Colonic mucosa (tissue), 4 donors: ENCODE measurements at regions not wholly inside any gene's neighbourhood (a gene's known extent, or its start where the extent isn't known, plus 50 kb on each side); places are given as distances from the start of the nearest gene placed in this dataset.

ENCODE experiments used
- DNase-seq: peaks from one replicate; pipeline ENCODE4 v3.0.0-alpha.2; 2020
- H3K27ac ChIP-seq: fragments of 200-600 bp; one replicate; pipeline ENCODE4 v1.8.0; 2021
- H3K27me3 ChIP-seq: fragments of 200-600 bp; one replicate; pipeline ENCODE4 v1.8.0; 2021
- H3K36me3 ChIP-seq: fragments of 200-600 bp; one replicate; pipeline ENCODE4 v1.8.0; 2021
- H3K4me1 ChIP-seq: fragments of 200-600 bp; one replicate; pipeline ENCODE4 v1.8.0; 2021; ENCODE audit warnings: mild to moderate bottlenecking
- H3K4me3 ChIP-seq: fragments of 200-600 bp; one replicate; pipeline ENCODE4 v1.8.0; 2021
- H3K9ac ChIP-seq, 2 donors: one replicate each; pipeline ENCODE4 v1.7.0; 2013; ENCODE audit warnings: control low read depth in 2 of 2, low read depth in 2 of 2, low read length in 2 of 2
- H3K9me3 ChIP-seq: fragments of 200-600 bp; one replicate; pipeline ENCODE4 v1.8.0; 2021
- intact Hi-C: fragments of 100-400 bp; cut with DNase I; formaldehyde crosslinking; loops from one replicate; pipeline ENCODE4 v1.14.1; 2022
- TF ChIP-seq, protein P1 (sequence below): fragments of 200-600 bp; IDR thresholded peaks from one replicate; pipeline ENCODE4 v1.8.0; 2022; ENCODE audit warnings: antibody characterized with exemption, mild to moderate bottlenecking
- donor health status: healthy.
- donor health status: DM: no; HTN: no; CAD: no.
- donor health status: DM: no; HTN: no; CAD: no.

DNA sequence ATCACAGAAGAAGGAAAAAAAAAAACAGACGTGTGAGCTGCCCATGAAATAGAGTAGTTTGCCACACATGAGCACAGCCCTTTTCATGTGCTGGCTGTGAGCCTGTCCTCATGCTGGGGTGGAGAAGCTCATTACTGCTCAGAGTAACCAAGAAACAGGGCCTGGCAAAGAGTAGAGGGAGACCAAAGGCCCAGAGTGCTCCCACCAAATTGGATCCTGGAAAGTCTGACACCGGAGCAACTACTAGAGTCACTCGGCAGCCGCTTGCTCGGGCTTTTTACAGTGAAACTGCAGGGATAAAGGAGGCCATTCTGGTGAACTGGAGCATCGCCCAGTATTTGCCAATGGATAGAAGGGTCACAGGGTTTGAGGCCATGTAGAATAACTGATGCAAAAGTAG, 64.4 kb upstream of the BARHL2 start:
- H3K27me3 ChIP-seq: no peaks in the 10 kb centered on the region
- DNase-seq: no peak
- H3K27ac ChIP-seq: no peak overlapping the region
- H3K4me1 ChIP-seq: no peaks in the 10 kb centered on the region
- no peak overlapping the region for H3K9ac ChIP-seq
- H3K4me3 ChIP-seq: no peak overlapping the region
- TF ChIP-seq, protein P1, sequence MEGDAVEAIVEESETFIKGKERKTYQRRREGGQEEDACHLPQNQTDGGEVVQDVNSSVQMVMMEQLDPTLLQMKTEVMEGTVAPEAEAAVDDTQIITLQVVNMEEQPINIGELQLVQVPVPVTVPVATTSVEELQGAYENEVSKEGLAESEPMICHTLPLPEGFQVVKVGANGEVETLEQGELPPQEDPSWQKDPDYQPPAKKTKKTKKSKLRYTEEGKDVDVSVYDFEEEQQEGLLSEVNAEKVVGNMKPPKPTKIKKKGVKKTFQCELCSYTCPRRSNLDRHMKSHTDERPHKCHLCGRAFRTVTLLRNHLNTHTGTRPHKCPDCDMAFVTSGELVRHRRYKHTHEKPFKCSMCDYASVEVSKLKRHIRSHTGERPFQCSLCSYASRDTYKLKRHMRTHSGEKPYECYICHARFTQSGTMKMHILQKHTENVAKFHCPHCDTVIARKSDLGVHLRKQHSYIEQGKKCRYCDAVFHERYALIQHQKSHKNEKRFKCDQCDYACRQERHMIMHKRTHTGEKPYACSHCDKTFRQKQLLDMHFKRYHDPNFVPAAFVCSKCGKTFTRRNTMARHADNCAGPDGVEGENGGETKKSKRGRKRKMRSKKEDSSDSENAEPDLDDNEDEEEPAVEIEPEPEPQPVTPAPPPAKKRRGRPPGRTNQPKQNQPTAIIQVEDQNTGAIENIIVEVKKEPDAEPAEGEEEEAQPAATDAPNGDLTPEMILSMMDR: no peak
- intact Hi-C loops: no loop called here
- H3K9me3 ChIP-seq: no peaks in the 10 kb centered on the region
- H3K36me3 ChIP-seq: no peaks in the 10 kb centered on the region

DNA sequence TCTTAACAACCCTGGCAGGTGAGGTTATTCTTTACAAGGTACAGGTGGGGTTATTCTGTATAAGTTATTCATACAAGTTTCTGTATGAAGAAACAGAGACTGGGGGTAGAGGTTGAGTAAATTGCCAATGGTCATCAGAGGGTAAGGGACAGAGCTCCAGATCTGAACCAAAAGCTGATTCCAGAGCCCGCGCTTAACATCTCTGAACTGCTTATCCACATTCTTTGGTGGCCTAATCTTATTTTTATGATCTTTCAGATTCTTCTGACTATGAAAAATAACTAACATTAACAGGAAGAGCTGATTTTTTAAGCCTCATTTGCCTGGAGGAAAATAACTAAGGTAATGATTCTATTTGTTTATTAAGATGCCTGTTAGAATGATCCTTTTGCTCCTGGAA, 63.9 kb upstream of the BARHL2 start:
- TF ChIP-seq, protein P1: no peak
- no peak for DNase-seq
- Histone ChIP-seq H3K27me3 (no peaks in the 10 kb centered on the region), H3K9ac (no peak overlapping the region), H3K4me1 (no peaks in the 10 kb centered on the region), H3K4me3 (no peak overlapping the region), H3K27ac (no peak overlapping the region), H3K36me3 (no peaks in the 10 kb centered on the region), H3K9me3 (no peaks in the 10 kb centered on the region)
- intact Hi-C loops: no loop called here

DNA sequence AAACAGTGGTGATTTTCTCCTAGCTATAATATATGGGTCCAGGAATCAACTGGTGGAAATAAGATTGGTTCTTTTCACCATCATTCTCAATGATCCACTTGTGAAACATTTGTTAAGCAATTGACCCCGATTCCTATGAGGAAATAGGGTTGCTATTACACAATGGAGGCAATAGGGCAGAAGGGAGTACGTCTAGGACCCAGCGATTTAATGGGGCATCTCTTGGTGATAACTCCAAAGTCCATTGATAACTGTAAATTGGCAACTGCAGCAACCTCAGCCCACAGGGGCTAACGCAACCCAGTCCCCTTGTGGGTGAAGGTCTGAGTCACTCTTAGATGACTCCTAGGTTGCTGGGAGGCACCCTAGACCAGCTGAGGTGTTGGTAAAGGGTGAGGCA, 62.5 kb upstream of the BARHL2 start:
- H3K4me1 ChIP-seq: no peaks in the 10 kb centered on the region
- intact Hi-C loops: no loop called here
- H3K36me3 ChIP-seq: no peaks in the 10 kb centered on the region
- no peak for DNase-seq
- H3K9ac ChIP-seq: no peak overlapping the region
- no peaks in the 10 kb centered on the region for H3K27me3 ChIP-seq
- no peak overlapping the region for H3K27ac ChIP-seq
- H3K9me3 ChIP-seq: no peaks in the 10 kb centered on the region
- TF ChIP-seq, protein P1: no peak
- no peak overlapping the region for H3K4me3 ChIP-seq

DNA sequence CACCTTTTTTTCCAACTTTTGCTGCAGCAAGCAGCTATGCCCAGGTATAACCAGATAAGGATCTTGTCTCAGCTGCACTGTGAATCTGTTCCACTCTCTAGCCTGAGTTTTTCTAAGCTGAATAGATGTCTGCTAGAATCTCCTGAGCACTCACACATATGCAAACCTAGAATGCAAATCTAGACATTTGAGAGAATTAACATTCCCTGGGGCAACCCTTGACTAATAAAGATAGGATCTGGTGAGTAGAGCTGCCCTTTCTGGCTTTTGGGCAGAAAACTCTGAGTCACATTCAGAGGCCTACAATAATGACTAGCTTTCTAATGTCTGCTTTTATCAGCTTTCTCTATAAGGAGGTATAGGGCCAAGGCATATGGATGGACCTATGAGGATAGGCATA, 61.4 kb upstream of the BARHL2 start:
- Histone ChIP-seq H3K27ac (no peak overlapping the region), H3K36me3 (no peaks in the 10 kb centered on the region), H3K9ac (no peak overlapping the region), H3K4me1 (no peaks in the 10 kb centered on the region), H3K9me3 (no peaks in the 10 kb centered on the region), H3K27me3 (no peaks in the 10 kb centered on the region), H3K4me3 (no peak overlapping the region)
- TF ChIP-seq, protein P1: no peak
- intact Hi-C loops: no loop called here
- DNase-seq: no peak

DNA sequence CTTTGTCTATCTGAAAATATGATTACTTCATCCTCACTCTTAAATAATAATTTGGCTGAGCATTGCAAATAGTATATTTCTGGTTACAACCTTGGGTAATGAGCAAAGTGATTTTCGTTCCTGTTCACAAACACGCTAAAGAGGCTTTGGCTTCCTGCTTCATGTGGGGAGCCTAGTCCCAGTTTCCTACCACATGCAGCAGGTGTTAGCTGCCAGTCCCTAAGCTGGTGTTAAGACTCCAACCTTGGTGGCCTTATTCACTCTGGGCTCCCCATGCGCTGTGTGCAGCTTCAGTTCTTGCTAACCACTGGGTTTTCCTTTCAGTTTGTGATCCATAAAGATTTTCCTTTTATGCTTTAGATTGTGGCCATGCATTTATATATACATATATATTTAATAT, 56.7 kb upstream of the BARHL2 start:
- no peaks in the 10 kb centered on the region for H3K4me1 ChIP-seq
- H3K4me3 ChIP-seq: no peak overlapping the region
- no peaks in the 10 kb centered on the region for H3K27me3 ChIP-seq
- no peaks in the 10 kb centered on the region for H3K9me3 ChIP-seq
- no peak overlapping the region for H3K27ac ChIP-seq
- intact Hi-C loops: no loop called here
- H3K9ac ChIP-seq: no peak overlapping the region
- TF ChIP-seq, protein P1: no peak
- DNase-seq: no peak
- H3K36me3 ChIP-seq: no peaks in the 10 kb centered on the region

DNA sequence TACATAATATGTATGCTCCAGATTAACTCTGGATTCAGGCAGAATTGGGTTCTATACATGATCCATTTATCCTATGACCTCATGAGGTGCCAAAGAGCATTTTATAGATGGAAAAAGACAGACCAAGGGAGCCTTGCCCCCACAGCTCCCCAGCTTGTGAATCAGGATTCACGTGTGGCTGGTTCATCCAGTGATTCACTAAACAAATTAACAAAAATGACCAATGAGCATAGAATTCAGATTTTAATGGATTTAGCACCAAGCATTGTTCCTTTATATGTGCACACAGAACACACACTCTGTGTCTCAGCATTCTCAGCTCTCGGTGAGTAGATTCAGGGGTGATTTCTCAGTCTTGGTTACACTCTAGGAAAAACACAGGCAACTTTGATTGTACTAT, 51.7 kb upstream of the BARHL2 start:
- no peaks in the 10 kb centered on the region for H3K9me3 ChIP-seq
- no peaks in the 10 kb centered on the region for H3K27me3 ChIP-seq
- DNase-seq: no peak
- TF ChIP-seq, protein P1: no peak
- no peaks in the 10 kb centered on the region for H3K36me3 ChIP-seq
- intact Hi-C loops: no loop called here
- H3K27ac ChIP-seq: no peak overlapping the region
- H3K9ac ChIP-seq: no peak overlapping the region
- H3K4me3 ChIP-seq: no peak overlapping the region
- H3K4me1 ChIP-seq: no peaks in the 10 kb centered on the region
